A549 (cell line): ENCODE measurements at regions not wholly inside any gene's neighbourhood (a gene's known extent, or its start where the extent isn't known, plus 50 kb on each side); places are given as distances from the start of the nearest gene placed in this dataset.

Experiments used
- CBX2 ChIP-seq: fragments of 200-600 bp; sonication (generic); IDR thresholded peaks from 2 replicates; pipeline ENCODE4 v1.6.1; 2016; ENCODE audit warnings: low read depth, mild to moderate bottlenecking, borderline replicate concordance
- CTCF ChIP-seq: fragments of >200 bp; sonication (Bioruptor Twin); formaldehyde crosslinking; IDR thresholded peaks from 3 replicates; pipeline ENCODE4 v1.5.1; 2016
- JUNB ChIP-seq: fragments of >200 bp; sonication (Bioruptor Twin); formaldehyde crosslinking; IDR thresholded peaks from 2 replicates; pipeline ENCODE4 v1.6.1; 2016
- KDM1A ChIP-seq: fragments of 200-600 bp; sonication (generic); IDR thresholded peaks from 2 replicates; pipeline ENCODE4 v1.6.1; 2016; ENCODE audit warnings: low read depth, mild to moderate bottlenecking
- RCOR1 ChIP-seq: fragments of 150-350 bp; IDR thresholded peaks from 2 replicates; pipeline ENCODE4 v1.6.1; 2014; ENCODE audit warnings: antibody characterized with exemption, low read length, low read depth
- REST ChIP-seq: fragments of 200-600 bp; sonication (generic); IDR thresholded peaks from 2 replicates; pipeline ENCODE4 v1.6.1; 2016; ENCODE audit warnings: antibody characterized with exemption, mild to moderate bottlenecking, moderate library complexity

- TF ChIP-seq CTCF (no peak), REST (no peak), KDM1A (no peak), JUNB (no peak), CBX2 (no peak), RCOR1 (no peak)
Measured at GRCh38 chr18:45286431-45286830, 328.8 kb upstream of the SLC14A2 start.
